ENCODE measurements at regions not wholly inside any gene's neighbourhood (a gene's known extent, or its start where the extent isn't known, plus 50 kb on each side); places are given as distances from the start of the nearest gene placed in this dataset.

DNA sequence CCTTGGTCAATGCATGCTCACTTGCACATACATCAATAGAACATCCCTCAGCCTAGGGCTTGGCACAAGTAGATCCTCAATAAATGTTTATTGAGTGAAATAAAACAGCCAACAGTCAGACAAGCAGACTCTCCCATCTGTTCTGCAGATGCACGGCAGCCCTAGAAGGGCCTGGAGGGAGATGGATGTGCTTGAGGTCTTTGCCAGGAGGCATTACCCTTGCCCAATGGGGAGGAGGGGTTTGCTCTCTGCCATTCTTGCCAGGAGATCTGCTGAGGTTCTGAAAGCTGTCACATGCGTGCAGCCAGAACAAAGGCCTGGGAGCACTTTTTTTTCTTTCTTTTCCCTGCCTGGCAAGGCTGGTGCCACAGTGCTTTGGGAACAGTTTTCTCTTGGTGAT is 349.3 kb upstream of the THRB start:
- no peaks in the 10 kb centered on the region for H3K9me3 ChIP-seq (ENCODE audit: control insufficient read depth in 2 of 2, insufficient read depth in 1 of 2, low read length in 1 of 2)
- WGBS = 66% methylated on average over 2 of the region's 2 CpGs
- H3K4me3 ChIP-seq (ENCODE audit: low read length in 2 of 2) = no peak overlapping the region
- H3K36me3 ChIP-seq (ENCODE audit: control insufficient read depth in 2 of 2, insufficient read depth in 2 of 2, low read length in 1 of 2) = no peaks in the 10 kb centered on the region
- no peaks in the 10 kb centered on the region for H3K27me3 ChIP-seq (ENCODE audit: control insufficient read depth in 2 of 2, insufficient read depth in 1 of 2, low read length in 1 of 2)
- no peak for DNase-seq (ENCODE audit: low read depth in 6 of 9, low spot score in 9 of 9)
- no peak overlapping the region for H3K27ac ChIP-seq (ENCODE audit: low read depth in 1 of 2, low read length in 1 of 2)
- no peaks in the 10 kb centered on the region for H3K4me1 ChIP-seq (ENCODE audit: control insufficient read depth in 2 of 2, insufficient read depth in 2 of 2, low read length in 2 of 2)

DNA sequence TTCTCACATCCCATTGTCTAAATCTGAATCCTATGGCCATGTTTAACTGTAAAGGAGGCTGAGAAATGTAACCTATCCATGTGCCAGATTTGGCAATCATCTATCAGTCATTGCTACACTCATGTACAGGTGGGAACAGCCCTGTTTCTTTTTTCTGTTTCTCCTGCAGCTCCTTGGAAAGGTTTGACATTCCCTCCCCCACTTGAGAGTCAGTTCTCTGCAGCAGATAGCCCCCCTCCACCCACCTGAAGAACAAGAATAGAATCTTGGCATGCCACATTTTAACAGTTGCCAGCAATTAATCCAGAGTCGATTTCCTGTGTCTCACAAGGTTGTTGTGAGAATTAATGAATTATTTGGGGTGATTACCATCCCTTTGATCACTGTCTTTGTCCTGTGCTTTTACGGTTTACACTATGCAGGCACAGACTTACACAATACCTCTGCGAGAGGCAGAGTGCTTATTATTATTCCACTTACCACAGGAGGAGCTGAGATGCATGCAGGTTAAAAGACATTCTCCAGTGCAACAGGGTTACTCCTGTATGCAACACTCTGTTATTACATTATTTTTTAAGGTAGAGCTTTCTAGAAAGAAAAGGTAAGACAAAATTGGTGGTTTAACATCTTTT is 351.0 kb upstream of the THRB start:
- Histone ChIP-seq H3K4me1 (ENCODE audit: control insufficient read depth in 2 of 2, insufficient read depth in 2 of 2, low read length in 2 of 2) (no peaks in the 10 kb centered on the region), H3K27ac (ENCODE audit: low read depth in 1 of 2, low read length in 1 of 2) (no peak overlapping the region), H3K36me3 (ENCODE audit: control insufficient read depth in 2 of 2, insufficient read depth in 2 of 2, low read length in 1 of 2) (no peaks in the 10 kb centered on the region), H3K9me3 (ENCODE audit: control insufficient read depth in 2 of 2, insufficient read depth in 1 of 2, low read length in 1 of 2) (no peaks in the 10 kb centered on the region), H3K27me3 (ENCODE audit: control insufficient read depth in 2 of 2, insufficient read depth in 1 of 2, low read length in 1 of 2) (no peaks in the 10 kb centered on the region), H3K4me3 (ENCODE audit: low read length in 2 of 2) (no peak overlapping the region)
- DNase-seq (ENCODE audit: low read depth in 6 of 9, low spot score in 9 of 9) = no peak
- WGBS = 77% methylated on average over 3 of the region's 3 CpGs

DNA sequence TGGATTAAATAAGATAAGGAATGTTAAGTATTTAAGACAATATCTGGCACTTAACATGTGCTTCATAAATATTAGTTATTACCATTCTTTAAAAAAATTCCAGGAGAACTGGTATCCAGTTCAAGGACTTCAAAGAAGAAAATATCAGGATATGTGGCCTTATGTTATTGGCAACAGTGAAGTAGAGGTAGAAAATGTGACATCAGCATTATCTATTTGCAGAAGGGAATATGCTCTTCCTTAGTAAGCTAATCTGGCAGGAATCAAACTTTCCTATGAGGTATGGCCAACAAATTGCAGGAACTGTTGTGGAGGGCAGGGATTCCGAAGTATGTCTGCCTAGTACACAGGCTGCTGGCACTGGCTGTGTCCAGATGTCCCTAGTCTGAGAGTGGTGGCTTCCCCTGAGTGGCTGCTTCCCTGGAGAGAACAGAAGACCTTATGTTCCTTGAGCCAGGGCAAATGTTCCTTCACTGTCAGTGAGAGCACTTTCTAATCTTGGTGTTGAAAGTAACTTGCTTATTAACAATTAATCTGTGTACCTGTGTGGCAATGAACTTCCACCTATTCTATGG is 351.7 kb upstream of the THRB start:
- Histone ChIP-seq H3K36me3 (ENCODE audit: control insufficient read depth in 2 of 2, insufficient read depth in 2 of 2, low read length in 1 of 2) (no peaks in the 10 kb centered on the region), H3K27ac (ENCODE audit: low read depth in 1 of 2, low read length in 1 of 2) (no peak overlapping the region), H3K9me3 (ENCODE audit: control insufficient read depth in 2 of 2, insufficient read depth in 1 of 2, low read length in 1 of 2) (no peaks in the 10 kb centered on the region), H3K4me3 (ENCODE audit: low read length in 2 of 2) (no peak overlapping the region), H3K4me1 (ENCODE audit: control insufficient read depth in 2 of 2, insufficient read depth in 2 of 2, low read length in 2 of 2) (no peaks in the 10 kb centered on the region), H3K27me3 (ENCODE audit: control insufficient read depth in 2 of 2, insufficient read depth in 1 of 2, low read length in 1 of 2) (no peaks in the 10 kb centered on the region)
- DNase-seq (ENCODE audit: low read depth in 6 of 9, low spot score in 9 of 9) = no peak
- WGBS = 81% methylated on average over 1 of the region's 1 CpG

DNA sequence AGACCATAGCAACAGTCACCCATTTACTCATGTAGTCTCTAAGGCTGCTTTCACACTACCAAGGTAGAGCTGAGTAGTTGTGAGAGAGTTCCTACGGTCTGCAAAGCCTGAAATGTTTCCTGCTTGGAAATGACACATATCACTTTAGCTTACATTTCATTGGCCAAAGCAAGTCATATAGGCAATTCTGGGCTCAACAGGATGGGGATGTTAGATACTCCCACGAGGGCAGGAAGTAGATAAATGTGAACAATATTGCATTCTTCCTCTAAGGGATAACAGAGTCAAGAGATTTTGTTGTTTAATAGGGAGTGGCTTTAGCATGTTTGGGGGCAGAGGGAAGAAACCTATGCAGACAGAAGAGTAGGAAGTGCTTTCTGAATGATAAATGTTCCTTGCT is 355.6 kb upstream of the THRB start:
- no peaks in the 10 kb centered on the region for H3K27me3 ChIP-seq (ENCODE audit: control insufficient read depth in 2 of 2, insufficient read depth in 1 of 2, low read length in 1 of 2)
- no peak for DNase-seq (ENCODE audit: low read depth in 6 of 9, low spot score in 9 of 9)
- H3K36me3 ChIP-seq (ENCODE audit: control insufficient read depth in 2 of 2, insufficient read depth in 2 of 2, low read length in 1 of 2) = no peaks in the 10 kb centered on the region
- no peak overlapping the region for H3K4me3 ChIP-seq (ENCODE audit: low read length in 2 of 2)
- no peak overlapping the region for H3K27ac ChIP-seq (ENCODE audit: low read depth in 1 of 2, low read length in 1 of 2)
- no peaks in the 10 kb centered on the region for H3K9me3 ChIP-seq (ENCODE audit: control insufficient read depth in 2 of 2, insufficient read depth in 1 of 2, low read length in 1 of 2)
- H3K4me1 ChIP-seq (ENCODE audit: control insufficient read depth in 2 of 2, insufficient read depth in 2 of 2, low read length in 2 of 2) = no peaks in the 10 kb centered on the region
- WGBS = 12% methylated on average over 2 of the region's 2 CpGs

DNA sequence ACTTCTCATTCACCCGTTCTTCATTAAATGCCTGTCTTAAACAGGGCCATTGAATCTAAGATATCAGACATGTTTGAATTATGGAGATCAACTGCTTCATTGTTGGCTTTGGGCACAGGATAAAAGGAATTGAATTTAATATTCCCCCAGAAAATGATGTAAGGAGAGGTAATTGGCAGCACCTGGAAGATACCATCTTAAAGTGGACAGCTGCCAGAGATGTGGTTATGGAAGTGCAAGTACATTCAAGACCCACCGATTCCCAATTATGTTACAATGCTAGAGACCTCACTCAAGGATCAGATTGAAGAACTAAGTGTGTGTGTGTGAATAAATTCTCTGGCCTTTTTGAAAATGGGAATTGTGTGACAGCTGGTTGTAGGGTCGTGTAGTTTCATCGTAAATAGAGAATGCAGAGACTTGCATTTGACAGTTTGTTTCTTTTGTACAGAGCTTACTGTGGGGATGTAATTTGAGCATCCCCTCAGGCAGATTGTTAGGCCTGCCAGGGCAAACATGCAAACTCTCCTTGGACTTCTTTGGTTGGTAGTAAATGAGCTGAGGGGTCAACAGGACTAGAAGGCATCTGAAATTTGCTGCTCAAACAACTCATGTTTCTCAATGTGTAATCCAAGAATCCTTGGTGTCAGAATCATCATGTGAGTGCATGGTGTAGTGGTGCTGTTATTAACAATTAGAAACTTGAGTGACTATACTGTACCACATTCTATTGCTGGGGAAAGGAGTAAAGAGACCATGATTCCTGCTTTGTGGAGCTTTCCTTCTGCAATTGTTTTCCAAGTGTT is 359.2 kb upstream of the THRB start:
- no peaks in the 10 kb centered on the region for H3K27me3 ChIP-seq (ENCODE audit: control insufficient read depth in 2 of 2, insufficient read depth in 1 of 2, low read length in 1 of 2)
- DNase-seq (ENCODE audit: low read depth in 6 of 9, low spot score in 9 of 9) = peak in 1 of 9 donors; percentile 5
- no peaks in the 10 kb centered on the region for H3K9me3 ChIP-seq (ENCODE audit: control insufficient read depth in 2 of 2, insufficient read depth in 1 of 2, low read length in 1 of 2)
- no peaks in the 10 kb centered on the region for H3K4me1 ChIP-seq (ENCODE audit: control insufficient read depth in 2 of 2, insufficient read depth in 2 of 2, low read length in 2 of 2)
- no peaks in the 10 kb centered on the region for H3K36me3 ChIP-seq (ENCODE audit: control insufficient read depth in 2 of 2, insufficient read depth in 2 of 2, low read length in 1 of 2)
- H3K4me3 ChIP-seq (ENCODE audit: low read length in 2 of 2) = no peak overlapping the region
- H3K27ac ChIP-seq (ENCODE audit: low read depth in 1 of 2, low read length in 1 of 2) = no peak overlapping the region
- WGBS = 75% methylated on average over 4 of the region's 4 CpGs

DNA sequence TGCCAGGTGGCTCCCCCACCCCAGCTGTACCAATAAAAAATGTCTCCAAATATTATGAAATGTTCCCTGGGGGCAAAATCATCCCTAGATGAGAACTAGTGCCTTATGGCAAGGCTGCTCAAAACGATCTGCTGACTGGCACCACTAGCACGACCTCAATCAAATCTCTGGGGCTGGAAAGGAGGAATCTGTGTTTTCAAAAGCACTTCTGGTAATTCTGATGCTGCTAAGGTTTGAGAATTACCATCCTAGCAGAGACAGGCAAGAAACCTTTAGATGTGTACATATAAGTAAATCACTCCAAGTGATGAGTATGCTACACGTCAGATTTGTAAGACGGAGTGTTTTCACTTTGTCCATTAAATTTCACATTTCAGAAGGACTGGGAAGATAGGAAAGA is 360.1 kb upstream of the THRB start:
- WGBS = 93% methylated on average over 4 of the region's 4 CpGs
- no peak overlapping the region for H3K4me3 ChIP-seq (ENCODE audit: low read length in 2 of 2)
- H3K4me1 ChIP-seq (ENCODE audit: control insufficient read depth in 2 of 2, insufficient read depth in 2 of 2, low read length in 2 of 2) = no peaks in the 10 kb centered on the region
- no peak overlapping the region for H3K27ac ChIP-seq (ENCODE audit: low read depth in 1 of 2, low read length in 1 of 2)
- DNase-seq (ENCODE audit: low read depth in 6 of 9, low spot score in 9 of 9) = no peak
- no peaks in the 10 kb centered on the region for H3K9me3 ChIP-seq (ENCODE audit: control insufficient read depth in 2 of 2, insufficient read depth in 1 of 2, low read length in 1 of 2)
- H3K36me3 ChIP-seq (ENCODE audit: control insufficient read depth in 2 of 2, insufficient read depth in 2 of 2, low read length in 1 of 2) = no peaks in the 10 kb centered on the region
- H3K27me3 ChIP-seq (ENCODE audit: control insufficient read depth in 2 of 2, insufficient read depth in 1 of 2, low read length in 1 of 2) = no peaks in the 10 kb centered on the region

DNA sequence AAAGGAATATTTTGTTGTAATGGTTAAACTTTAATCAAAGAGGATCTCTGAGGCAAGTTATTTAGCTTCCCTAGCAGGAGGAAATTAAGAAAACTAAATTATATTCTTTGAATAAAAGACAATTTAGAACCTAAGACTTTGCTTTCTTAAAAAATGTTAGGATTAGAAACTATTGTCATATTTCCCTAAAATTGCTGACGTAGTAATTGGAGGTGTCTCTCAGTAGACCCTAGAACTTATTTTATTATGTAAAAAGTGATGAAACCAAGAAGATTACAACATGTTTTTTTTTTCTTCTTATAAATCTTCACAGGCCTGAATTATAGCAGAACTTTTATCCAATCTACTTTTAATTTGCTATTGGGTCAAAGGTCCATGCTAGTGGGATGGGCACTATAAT is 363.3 kb upstream of the THRB start:
- DNase-seq (ENCODE audit: low read depth in 6 of 9, low spot score in 9 of 9) = no peak
- Histone ChIP-seq H3K27me3 (ENCODE audit: control insufficient read depth in 2 of 2, insufficient read depth in 1 of 2, low read length in 1 of 2) (no peaks in the 10 kb centered on the region), H3K4me1 (ENCODE audit: control insufficient read depth in 2 of 2, insufficient read depth in 2 of 2, low read length in 2 of 2) (no peaks in the 10 kb centered on the region), H3K9me3 (ENCODE audit: control insufficient read depth in 2 of 2, insufficient read depth in 1 of 2, low read length in 1 of 2) (no peaks in the 10 kb centered on the region), H3K27ac (ENCODE audit: low read depth in 1 of 2, low read length in 1 of 2) (no peak overlapping the region), H3K4me3 (ENCODE audit: low read length in 2 of 2) (no peak overlapping the region), H3K36me3 (ENCODE audit: control insufficient read depth in 2 of 2, insufficient read depth in 2 of 2, low read length in 1 of 2) (no peaks in the 10 kb centered on the region)
- 95% methylated on average over 1 of the region's 1 CpG for WGBS

DNA sequence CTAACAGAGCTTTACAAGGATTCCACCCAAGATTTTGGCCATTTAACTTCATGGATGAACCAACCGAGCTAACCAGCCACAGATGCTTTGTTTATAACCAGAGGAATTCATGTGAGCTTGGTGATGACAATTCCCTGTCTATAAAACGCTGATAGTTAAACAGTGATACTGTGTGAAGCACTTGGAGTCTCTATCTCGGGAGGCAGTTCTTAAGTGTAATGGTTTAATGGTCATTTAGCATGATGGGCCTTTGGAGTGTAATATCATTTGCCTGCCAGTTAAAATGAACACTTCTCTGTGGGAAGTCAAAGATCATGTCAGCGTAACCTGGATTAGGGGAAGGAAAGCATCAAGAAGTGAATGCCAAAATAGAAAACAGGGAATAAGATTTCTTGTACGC is 368.6 kb upstream of the THRB start:
- DNase-seq (ENCODE audit: low read depth in 6 of 9, low spot score in 9 of 9) = no peak
- no peaks in the 10 kb centered on the region for H3K27me3 ChIP-seq (ENCODE audit: control insufficient read depth in 2 of 2, insufficient read depth in 1 of 2, low read length in 1 of 2)
- no peaks in the 10 kb centered on the region for H3K9me3 ChIP-seq (ENCODE audit: control insufficient read depth in 2 of 2, insufficient read depth in 1 of 2, low read length in 1 of 2)
- H3K36me3 ChIP-seq (ENCODE audit: control insufficient read depth in 2 of 2, insufficient read depth in 2 of 2, low read length in 1 of 2) = no peaks in the 10 kb centered on the region
- H3K4me3 ChIP-seq (ENCODE audit: low read length in 2 of 2) = no peak overlapping the region
- 82% methylated on average over 5 of the region's 5 CpGs for WGBS
- H3K27ac ChIP-seq (ENCODE audit: low read depth in 1 of 2, low read length in 1 of 2) = no peak overlapping the region
- no peaks in the 10 kb centered on the region for H3K4me1 ChIP-seq (ENCODE audit: control insufficient read depth in 2 of 2, insufficient read depth in 2 of 2, low read length in 2 of 2)

DNA sequence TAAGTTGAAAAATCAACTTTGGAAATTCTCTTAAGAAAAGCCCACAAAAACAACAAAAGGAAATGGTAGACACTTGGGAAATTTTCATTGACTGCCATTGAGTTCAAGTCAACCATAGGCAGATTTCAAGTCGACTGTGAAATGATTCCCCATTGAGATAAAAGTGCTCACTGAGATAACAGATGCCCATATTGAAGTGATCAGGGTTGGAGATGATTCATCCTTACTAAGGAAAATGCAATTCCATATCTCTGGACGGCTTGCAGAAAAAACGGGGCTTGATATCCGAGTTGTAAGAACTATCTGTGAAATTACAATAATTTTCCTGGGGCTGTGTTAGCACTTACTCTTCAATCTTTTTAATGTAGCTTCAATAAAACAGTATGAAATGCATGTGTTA is 373.1 kb upstream of the THRB start:
- Histone ChIP-seq H3K4me3 (ENCODE audit: low read length in 2 of 2) (no peak overlapping the region), H3K9me3 (ENCODE audit: control insufficient read depth in 2 of 2, insufficient read depth in 1 of 2, low read length in 1 of 2) (no peaks in the 10 kb centered on the region), H3K4me1 (ENCODE audit: control insufficient read depth in 2 of 2, insufficient read depth in 2 of 2, low read length in 2 of 2) (no peaks in the 10 kb centered on the region), H3K27ac (ENCODE audit: low read depth in 1 of 2, low read length in 1 of 2) (no peak overlapping the region), H3K36me3 (ENCODE audit: control insufficient read depth in 2 of 2, insufficient read depth in 2 of 2, low read length in 1 of 2) (no peaks in the 10 kb centered on the region), H3K27me3 (ENCODE audit: control insufficient read depth in 2 of 2, insufficient read depth in 1 of 2, low read length in 1 of 2) (no peaks in the 10 kb centered on the region)
- WGBS = 91% methylated on average over 4 of the region's 4 CpGs
- no peak for DNase-seq (ENCODE audit: low read depth in 6 of 9, low spot score in 9 of 9)

Measured in thymus (tissue), 11 donors.